SK-N-SH treated with all-trans-retinoic acid at 6 μM for 48 hours (cell line): ENCODE measurements at regions not wholly inside any gene's neighbourhood (a gene's known extent, or its start where the extent isn't known, plus 50 kb on each side); places are given as distances from the start of the nearest gene placed in this dataset.

ENCODE experiments used
- ATAC-seq: fragments of 200-7000 bp; cut with Tn5 transposase; 3 replicates; pipeline ENCODE4 v1.9.1; 2020; ENCODE audit warnings: mild to moderate bottlenecking, moderate library complexity
- ARNTL ChIP-seq: fragments of 450-650 bp; formaldehyde crosslinking; IDR thresholded peaks from 2 replicates; pipeline ENCODE4 v1.5.0; 2020; ENCODE audit warnings: low read depth, mild to moderate bottlenecking, moderate library complexity, borderline replicate concordance
- BACH2 ChIP-seq: fragments of 250-450 bp; sonication (Bioruptor Pico); IDR thresholded peaks from 2 replicates; pipeline ENCODE4 v1.9.0; 2021; ENCODE audit warnings: mild to moderate bottlenecking, borderline replicate concordance
- CREB5 ChIP-seq: fragments of 250-450 bp; sonication (Bioruptor Pico); IDR thresholded peaks from 2 replicates; pipeline ENCODE4 v1.5.1; 2020; ENCODE audit warnings: low read depth, mild to moderate bottlenecking, moderate library complexity
- CSDC2 ChIP-seq: fragments of 250-450 bp; sonication (Bioruptor Pico); IDR thresholded peaks from 2 replicates; pipeline ENCODE4 v1.5.0; 2020; ENCODE audit warnings: mild to moderate bottlenecking, moderate library complexity
- ESRRG ChIP-seq: fragments of 250-450 bp; sonication (Bioruptor Pico); IDR thresholded peaks from 2 replicates; pipeline ENCODE4 v1.6.1; 2021; ENCODE audit warnings: mild to moderate bottlenecking
- ISL1 ChIP-seq: fragments of 250-450 bp; sonication (Bioruptor Pico); IDR thresholded peaks from 2 replicates; pipeline ENCODE4 v2.1.2; 2022; ENCODE audit warnings: mild to moderate bottlenecking, moderate library complexity
- OSR1 ChIP-seq: fragments of 250-450 bp; sonication (Bioruptor Pico); IDR thresholded peaks from 2 replicates; pipeline ENCODE4 v1.8.0; 2022; ENCODE audit warnings: moderate library complexity, mild to moderate bottlenecking, inconsistent platforms
- PATZ1 ChIP-seq: fragments of 250-450 bp; sonication (Bioruptor Pico); IDR thresholded peaks from 2 replicates; pipeline ENCODE4 v1.8.0; 2020; ENCODE audit warnings: mild to moderate bottlenecking, moderate library complexity, borderline replicate concordance
- POU6F1 ChIP-seq: fragments of 250-450 bp; sonication (Bioruptor Pico); IDR thresholded peaks from 2 replicates; pipeline ENCODE4 v1.8.0; 2021; ENCODE audit warnings: low read depth, mild to moderate bottlenecking, moderate library complexity, borderline replicate concordance
- PPARA ChIP-seq: fragments of 250-450 bp; sonication (Bioruptor Pico); IDR thresholded peaks from 2 replicates; pipeline ENCODE4 v1.5.0; 2020; ENCODE audit warnings: mild to moderate bottlenecking, borderline replicate concordance
- RARB ChIP-seq: fragments of 250-450 bp; sonication (Bioruptor Pico); IDR thresholded peaks from 2 replicates; pipeline ENCODE4 v1.8.0; 2021; ENCODE audit warnings: mild to moderate bottlenecking, moderate library complexity
- SNAI2 ChIP-seq: fragments of 250-450 bp; sonication (Bioruptor Pico); IDR thresholded peaks from 2 replicates; pipeline ENCODE4 v1.5.0; 2020; ENCODE audit warnings: mild to moderate bottlenecking, moderate library complexity
- TCF4 ChIP-seq: fragments of 250-450 bp; sonication (Bioruptor Pico); IDR thresholded peaks from 2 replicates; pipeline ENCODE4 v1.8.0; 2021; ENCODE audit warnings: mild to moderate bottlenecking, moderate library complexity, borderline replicate concordance
- TSHZ2 ChIP-seq: fragments of 250-450 bp; sonication (Bioruptor Pico); IDR thresholded peaks from 2 replicates; pipeline ENCODE4 v1.5.0; 2020; ENCODE audit warnings: mild to moderate bottlenecking, moderate library complexity
- ZC3H10 ChIP-seq: fragments of 250-450 bp; sonication (Bioruptor Pico); IDR thresholded peaks from 2 replicates; pipeline ENCODE4 v1.5.1; 2021; ENCODE audit warnings: mild to moderate bottlenecking, moderate library complexity
- ZFP3 ChIP-seq: fragments of 250-450 bp; sonication (Bioruptor Pico); IDR thresholded peaks from 2 replicates; pipeline ENCODE4 v1.5.0; 2020; ENCODE audit warnings: mild to moderate bottlenecking, moderate library complexity
- ZFP30 ChIP-seq: fragments of 450-650 bp; formaldehyde crosslinking; IDR thresholded peaks from 2 replicates; pipeline ENCODE4 v1.5.0; 2022; ENCODE audit warnings: mild to moderate bottlenecking, moderate library complexity
- ZNF565 ChIP-seq: fragments of 450-650 bp; formaldehyde crosslinking; conservative IDR thresholded peaks from 2 replicates; pipeline ENCODE4 v1.5.0; 2020; ENCODE audit warnings: low read depth, mild to moderate bottlenecking, moderate library complexity
- ZNF70 ChIP-seq: fragments of 450-650 bp; formaldehyde crosslinking; IDR thresholded peaks from 2 replicates; pipeline ENCODE4 v1.5.0; 2020; ENCODE audit warnings: mild to moderate bottlenecking, moderate library complexity
- ZNF8 ChIP-seq: fragments of 450-650 bp; formaldehyde crosslinking; IDR thresholded peaks from 2 replicates; pipeline ENCODE4 v1.5.0; 2020; ENCODE audit warnings: mild to moderate bottlenecking, moderate library complexity

- ATAC-seq: no peak; the same call in 2 of the 3 replicates
- TF ChIP-seq CREB5 (CRISPR knock-in tag) (no peak), PPARA (CRISPR knock-in tag) (no peak), TCF4 (CRISPR knock-in tag) (peak; percentile 73), RARB (CRISPR knock-in tag) (no peak), PATZ1 (CRISPR knock-in tag) (no peak), ZNF565 (no peak), TSHZ2 (CRISPR knock-in tag) (peak; percentile 47; the same call in 1 of the 2 replicates), SNAI2 (no peak), ISL1 (CRISPR knock-in tag) (no peak), BACH2 (CRISPR knock-in tag) (no peak), ESRRG (CRISPR knock-in tag) (no peak), ZNF70 (CRISPR knock-in tag) (no peak), ZFP3 (no peak), CSDC2 (CRISPR knock-in tag) (no peak), ZFP30 (CRISPR knock-in tag) (no peak), ZNF8 (CRISPR knock-in tag) (no peak)
Measured at GRCh38 chr13:74966814-74967424, 515.0 kb downstream of the TBC1D4 start.

GRCh38 chr13:74966275-74966674 is 515.7 kb downstream of the TBC1D4 start:
- no peak for TF ChIP-seq ZNF565
- no peak for TF ChIP-seq CSDC2 (CRISPR knock-in tag)
- TF ChIP-seq ARNTL: no peak
- TF ChIP-seq ZNF70 (CRISPR knock-in tag): no peak
- no peak for TF ChIP-seq PATZ1 (CRISPR knock-in tag)
- TF ChIP-seq POU6F1 (CRISPR knock-in tag): no peak
- TF ChIP-seq PPARA (CRISPR knock-in tag): no peak
- TF ChIP-seq RARB (CRISPR knock-in tag): no peak
- no peak for TF ChIP-seq CREB5 (CRISPR knock-in tag)
- TF ChIP-seq ZNF8 (CRISPR knock-in tag): no peak
- TF ChIP-seq OSR1 (CRISPR knock-in tag): no peak
- TF ChIP-seq ZC3H10 (CRISPR knock-in tag): no peak
- no peak for ATAC-seq
